ENCODE measurements at regions not wholly inside any gene's neighbourhood (a gene's known extent, or its start where the extent isn't known, plus 50 kb on each side); places are given as distances from the start of the nearest gene placed in this dataset.

- H3K9me3 ChIP-seq: no peaks in the 10 kb centered on the region
- no peaks in the 10 kb centered on the region for H3K36me3 ChIP-seq
- intact Hi-C loops (cut with DNase I): no loop called here
- H3K4me1 ChIP-seq: no peaks in the 10 kb centered on the region
- TF ChIP-seq EP300 (IDR thresholded peaks at IDR 0.05) (no peak), CTCF (IDR thresholded peaks at IDR 0.05) (no peak), POLR2A (IDR thresholded peaks at IDR 0.05; ENCODE audit: low read depth) (no peak), POLR2AphosphoS5 (IDR thresholded peaks at IDR 0.05) (no peak)
- no peak overlapping the region for H3K27ac ChIP-seq (replicated peaks in 1 of 4)
- no peaks in the 10 kb centered on the region for H3K27me3 ChIP-seq
- no peak overlapping the region for H3K4me3 ChIP-seq
- 58% methylated on average over 3 of the region's 3 CpGs for WGBS
- no peak for DNase-seq (ENCODE audit: extremely low spot score)
Measured at GRCh38 chr5:29930316-29930715, 1263.2 kb upstream of the CDH6 start.

GRCh38 chr5:29924107-29924506 is 1269.4 kb upstream of the CDH6 start:
- intact Hi-C loops (cut with DNase I): no loop called here
- no peak for TF ChIP-seq CTCF (IDR thresholded peaks at IDR 0.05)
- no peak for TF ChIP-seq EP300 (IDR thresholded peaks at IDR 0.05)
- TF ChIP-seq POLR2A (IDR thresholded peaks at IDR 0.05; ENCODE audit: low read depth): no peak
- no peak for TF ChIP-seq POLR2AphosphoS5 (IDR thresholded peaks at IDR 0.05)
- Histone ChIP-seq H3K4me3 (no peak overlapping the region), H3K27ac (replicated peaks in 1 of 4) (no peak overlapping the region), H3K9me3 (no peaks in the 10 kb centered on the region), H3K36me3 (no peaks in the 10 kb centered on the region), H3K27me3 (no peaks in the 10 kb centered on the region), H3K4me1 (no peaks in the 10 kb centered on the region)
- DNase-seq (ENCODE audit: extremely low spot score): no peak
- WGBS: 55% methylated on average over 2 of the region's 2 CpGs

- TF ChIP-seq EP300 (IDR thresholded peaks at IDR 0.05) (no peak), CTCF (IDR thresholded peaks at IDR 0.05) (no peak), POLR2AphosphoS5 (IDR thresholded peaks at IDR 0.05) (no peak), POLR2A (IDR thresholded peaks at IDR 0.05; ENCODE audit: low read depth) (no peak)
- no peak for DNase-seq (ENCODE audit: extremely low spot score)
- 82% methylated on average over 15 of the region's 15 CpGs for WGBS
- Histone ChIP-seq H3K27ac (replicated peaks in 1 of 4) (no peak overlapping the region), H3K36me3 (no peaks in the 10 kb centered on the region), H3K4me1 (no peaks in the 10 kb centered on the region), H3K27me3 (no peaks in the 10 kb centered on the region), H3K4me3 (no peak overlapping the region), H3K9me3 (peaks cover 0 to 3% (median 0%) of the 10 kb centered on the region in 4 donors)
- intact Hi-C loops (cut with DNase I): no loop called here
Measured at GRCh38 chr5:29905626-29906353, 1287.7 kb upstream of the CDH6 start.

DNA sequence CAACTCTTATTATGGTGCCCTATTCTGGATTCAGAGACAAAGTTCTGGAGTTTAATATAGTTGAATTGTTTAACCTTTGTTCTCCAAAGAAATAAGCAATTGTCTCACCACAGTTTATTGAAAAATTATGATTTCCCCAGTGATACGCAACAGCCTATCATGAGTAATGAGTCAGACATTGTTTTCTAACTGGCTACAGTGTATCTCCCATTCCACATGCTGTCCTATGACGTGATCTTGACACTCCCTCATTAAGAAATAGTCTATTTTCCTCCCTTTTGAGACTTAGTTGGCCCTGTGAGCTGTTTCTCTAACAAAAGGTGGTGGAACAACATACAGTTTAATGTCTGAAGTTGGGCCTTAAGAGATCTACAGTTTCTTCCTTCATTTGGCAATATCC is 1290.6 kb upstream of the CDH6 start:
- intact Hi-C loops (cut with DNase I): no loop called here
- H3K27me3 ChIP-seq: no peaks in the 10 kb centered on the region
- H3K9me3 ChIP-seq: no peaks in the 10 kb centered on the region

More for the DNA sequence above, 1290.6 kb upstream of the CDH6 start:
- H3K27ac ChIP-seq (replicated peaks in 1 of 4): no peak overlapping the region
- TF ChIP-seq POLR2AphosphoS5 (IDR thresholded peaks at IDR 0.05) (no peak), CTCF (IDR thresholded peaks at IDR 0.05) (no peak), POLR2A (IDR thresholded peaks at IDR 0.05; ENCODE audit: low read depth) (no peak)
- 64% methylated on average over 2 of the region's 2 CpGs for WGBS
- no peak for DNase-seq (ENCODE audit: extremely low spot score)
- no peaks in the 10 kb centered on the region for H3K4me1 ChIP-seq
- H3K36me3 ChIP-seq: no peaks in the 10 kb centered on the region
- no peak overlapping the region for H3K4me3 ChIP-seq
